ENCODE measurements at regions not wholly inside any gene's neighbourhood (a gene's known extent, or its start where the extent isn't known, plus 50 kb on each side); places are given as distances from the start of the nearest gene placed in this dataset.

DNA sequence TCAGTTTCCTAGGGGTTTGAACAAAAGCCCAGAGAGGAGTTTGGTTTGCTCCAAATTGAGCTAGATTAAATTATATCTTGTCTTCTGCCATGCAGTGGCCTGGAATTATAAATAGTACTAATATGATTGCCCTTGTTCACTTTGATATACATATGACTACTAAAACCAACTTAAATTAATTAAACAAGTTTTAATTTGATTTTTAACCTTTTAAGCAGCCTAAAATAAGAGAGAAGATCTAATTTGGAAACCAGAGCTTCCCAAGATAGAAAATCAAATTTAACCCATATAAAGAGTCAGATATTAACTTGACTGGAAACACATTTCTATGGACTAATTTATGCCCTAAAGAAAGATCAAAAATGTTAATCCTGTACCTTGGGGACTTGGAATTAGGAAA lies 444.5 kb upstream of the SLC8A1 start:
- Histone ChIP-seq H3K9me3 (ENCODE audit: control insufficient read depth, insufficient read depth, low read length) (no peaks in the 10 kb centered on the region), H3K4me3 (ENCODE audit: low read depth, low read length) (no peak overlapping the region), H3K36me3 (ENCODE audit: control insufficient read depth, insufficient read depth, low read length) (no peaks in the 10 kb centered on the region), H3K4me1 (ENCODE audit: control insufficient read depth, insufficient read depth, low read length) (no peaks in the 10 kb centered on the region), H3K27ac (ENCODE audit: low read depth, low read length) (no peak overlapping the region), H3K27me3 (ENCODE audit: control insufficient read depth, insufficient read depth, low read length) (no peaks in the 10 kb centered on the region)
- DNase-seq (ENCODE audit: low read depth in 4 of 6, low spot score in 6 of 6): no peak

DNA sequence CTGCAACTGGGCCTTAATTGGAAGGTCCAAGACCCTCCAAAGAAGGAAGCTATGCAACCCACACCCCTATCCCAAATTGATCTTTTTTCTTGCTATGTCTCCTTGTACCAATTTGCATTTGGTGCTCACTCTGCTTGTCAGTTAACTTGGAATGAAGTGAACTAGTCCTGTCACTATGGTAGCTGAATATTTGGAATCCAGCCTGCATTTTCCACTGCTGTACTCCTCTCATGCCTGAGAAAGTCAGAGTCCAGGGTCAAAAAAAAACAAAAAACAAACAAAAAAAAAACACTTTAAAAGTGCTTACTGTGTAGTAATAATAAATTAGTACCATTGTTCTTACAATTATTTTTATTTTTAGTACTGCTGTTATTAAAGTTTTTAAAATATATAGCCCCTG lies 462.8 kb upstream of the SLC8A1 start:
- no peaks in the 10 kb centered on the region for H3K27me3 ChIP-seq (ENCODE audit: control insufficient read depth, insufficient read depth, low read length)
- no peak overlapping the region for H3K4me3 ChIP-seq (ENCODE audit: low read depth, low read length)
- H3K27ac ChIP-seq (ENCODE audit: low read depth, low read length): no peak overlapping the region
- H3K36me3 ChIP-seq (ENCODE audit: control insufficient read depth, insufficient read depth, low read length): no peaks in the 10 kb centered on the region
- no peaks in the 10 kb centered on the region for H3K4me1 ChIP-seq (ENCODE audit: control insufficient read depth, insufficient read depth, low read length)
- H3K9me3 ChIP-seq (ENCODE audit: control insufficient read depth, insufficient read depth, low read length): peaks cover 1% of the 10 kb centered on the region
- peak in 1 of 6 donors; percentile 58 for DNase-seq (ENCODE audit: low read depth in 4 of 6, low spot score in 6 of 6)

DNA sequence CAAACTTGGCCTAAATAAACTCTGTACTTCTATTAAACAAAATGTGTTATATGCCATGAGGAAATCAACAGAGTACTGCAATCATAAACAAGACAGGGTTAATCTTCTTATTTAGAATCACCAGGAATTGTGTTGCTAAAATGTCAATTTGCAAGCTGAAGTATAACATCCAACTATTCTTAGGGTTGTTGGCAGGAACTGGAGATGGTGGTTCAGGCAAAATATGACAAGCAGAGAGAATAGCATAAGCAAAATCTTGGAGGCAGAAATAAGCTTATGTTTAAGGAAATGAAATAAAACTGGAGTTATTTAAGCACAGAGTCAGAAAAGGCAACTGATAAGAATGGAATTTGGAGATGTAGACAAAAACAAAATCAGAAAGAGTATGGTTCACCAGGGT lies 463.8 kb upstream of the SLC8A1 start:
- Histone ChIP-seq H3K4me1 (ENCODE audit: control insufficient read depth, insufficient read depth, low read length) (no peaks in the 10 kb centered on the region), H3K4me3 (ENCODE audit: low read depth, low read length) (no peak overlapping the region), H3K27ac (ENCODE audit: low read depth, low read length) (no peak overlapping the region), H3K27me3 (ENCODE audit: control insufficient read depth, insufficient read depth, low read length) (no peaks in the 10 kb centered on the region), H3K36me3 (ENCODE audit: control insufficient read depth, insufficient read depth, low read length) (no peaks in the 10 kb centered on the region), H3K9me3 (ENCODE audit: control insufficient read depth, insufficient read depth, low read length) (peaks cover 1% of the 10 kb centered on the region)
- peak in 1 of 6 donors; percentile 71 for DNase-seq (ENCODE audit: low read depth in 4 of 6, low spot score in 6 of 6)

DNA sequence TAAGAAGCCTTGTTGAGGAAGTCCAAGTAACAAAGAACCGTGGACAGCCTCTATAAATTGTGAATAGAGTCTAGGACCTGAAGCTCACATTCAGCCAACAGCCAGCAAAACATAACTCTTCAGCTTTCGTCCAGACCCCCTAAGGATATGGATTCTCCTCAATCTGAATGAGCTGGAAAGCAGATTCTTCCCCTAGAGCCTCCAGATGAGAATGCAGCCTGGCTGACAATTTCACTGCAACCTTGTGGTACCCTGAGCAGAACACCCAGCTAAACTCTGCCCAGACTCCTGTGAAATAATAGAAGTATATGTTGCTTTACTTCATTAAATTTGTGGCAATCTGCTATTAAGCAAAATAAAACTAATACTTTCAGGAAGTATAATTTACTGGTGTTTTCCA lies 483.5 kb upstream of the SLC8A1 start:
- no peaks in the 10 kb centered on the region for H3K4me1 ChIP-seq (ENCODE audit: control insufficient read depth, insufficient read depth, low read length)
- H3K9me3 ChIP-seq (ENCODE audit: control insufficient read depth, insufficient read depth, low read length): no peaks in the 10 kb centered on the region
- WGBS (ENCODE audit: insufficient coverage): 100% methylated on average over 1 of the region's 2 CpGs
- no peak for DNase-seq (ENCODE audit: low read depth in 4 of 6, low spot score in 6 of 6)
- no peak overlapping the region for H3K27ac ChIP-seq (ENCODE audit: low read depth, low read length)
- H3K36me3 ChIP-seq (ENCODE audit: control insufficient read depth, insufficient read depth, low read length): no peaks in the 10 kb centered on the region
- no peak overlapping the region for H3K4me3 ChIP-seq (ENCODE audit: low read depth, low read length)
- no peaks in the 10 kb centered on the region for H3K27me3 ChIP-seq (ENCODE audit: control insufficient read depth, insufficient read depth, low read length)

DNA sequence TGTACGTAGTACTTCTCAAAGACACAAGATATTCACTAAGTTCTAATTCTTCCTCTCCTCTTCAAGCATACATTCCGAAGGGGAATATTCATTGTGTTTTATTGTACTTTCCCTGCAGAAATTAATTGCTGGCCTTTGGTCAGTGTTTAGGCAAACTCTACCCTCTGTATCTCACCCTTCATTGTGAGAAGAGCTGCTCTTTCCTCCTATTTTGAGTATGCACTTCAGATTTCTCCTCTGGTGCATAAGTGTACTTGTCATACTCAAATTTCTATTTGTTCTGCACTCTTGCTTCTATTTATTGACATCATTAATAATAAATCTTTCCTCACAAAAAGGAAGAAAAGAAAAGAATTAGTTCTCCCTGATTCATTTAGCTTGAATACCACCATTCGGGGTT lies 485.4 kb upstream of the SLC8A1 start:
- DNase-seq (ENCODE audit: low read depth in 4 of 6, low spot score in 6 of 6): no peak
- no peaks in the 10 kb centered on the region for H3K36me3 ChIP-seq (ENCODE audit: control insufficient read depth, insufficient read depth, low read length)
- H3K9me3 ChIP-seq (ENCODE audit: control insufficient read depth, insufficient read depth, low read length): no peaks in the 10 kb centered on the region
- no peaks in the 10 kb centered on the region for H3K27me3 ChIP-seq (ENCODE audit: control insufficient read depth, insufficient read depth, low read length)
- no CpG with 5 or more reads among the region's 3 CpGs for WGBS (ENCODE audit: insufficient coverage)
- H3K4me3 ChIP-seq (ENCODE audit: low read depth, low read length): no peak overlapping the region
- H3K27ac ChIP-seq (ENCODE audit: low read depth, low read length): no peak overlapping the region
- no peaks in the 10 kb centered on the region for H3K4me1 ChIP-seq (ENCODE audit: control insufficient read depth, insufficient read depth, low read length)

DNA sequence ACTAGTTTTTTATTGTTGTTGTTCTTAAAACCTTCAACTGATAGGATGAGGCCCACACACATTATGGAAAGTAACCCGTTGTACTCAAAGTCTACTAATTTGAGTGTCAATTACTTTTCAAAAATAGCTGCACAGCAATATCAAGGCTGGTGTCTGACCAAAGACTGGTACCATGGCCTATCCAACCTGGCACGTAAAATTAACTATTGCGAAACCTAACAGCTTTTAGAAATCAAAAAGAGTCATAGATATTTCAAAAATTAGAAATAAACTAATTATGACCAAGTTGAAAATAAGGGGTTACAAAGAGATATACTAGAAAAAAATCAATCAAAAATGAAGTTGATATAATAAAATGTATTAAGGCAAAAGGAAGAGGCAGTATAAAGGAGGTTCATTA lies 501.5 kb upstream of the SLC8A1 start:
- 92% methylated on average over 1 of the region's 3 CpGs for WGBS (ENCODE audit: insufficient coverage)
- no peaks in the 10 kb centered on the region for H3K4me1 ChIP-seq (ENCODE audit: control insufficient read depth, insufficient read depth, low read length)
- H3K27ac ChIP-seq (ENCODE audit: low read depth, low read length): no peak overlapping the region
- H3K27me3 ChIP-seq (ENCODE audit: control insufficient read depth, insufficient read depth, low read length): no peaks in the 10 kb centered on the region
- no peak overlapping the region for H3K4me3 ChIP-seq (ENCODE audit: low read depth, low read length)
- H3K9me3 ChIP-seq (ENCODE audit: control insufficient read depth, insufficient read depth, low read length): no peaks in the 10 kb centered on the region
- H3K36me3 ChIP-seq (ENCODE audit: control insufficient read depth, insufficient read depth, low read length): no peaks in the 10 kb centered on the region
- DNase-seq (ENCODE audit: low read depth in 4 of 6, low spot score in 6 of 6): no peak

DNA sequence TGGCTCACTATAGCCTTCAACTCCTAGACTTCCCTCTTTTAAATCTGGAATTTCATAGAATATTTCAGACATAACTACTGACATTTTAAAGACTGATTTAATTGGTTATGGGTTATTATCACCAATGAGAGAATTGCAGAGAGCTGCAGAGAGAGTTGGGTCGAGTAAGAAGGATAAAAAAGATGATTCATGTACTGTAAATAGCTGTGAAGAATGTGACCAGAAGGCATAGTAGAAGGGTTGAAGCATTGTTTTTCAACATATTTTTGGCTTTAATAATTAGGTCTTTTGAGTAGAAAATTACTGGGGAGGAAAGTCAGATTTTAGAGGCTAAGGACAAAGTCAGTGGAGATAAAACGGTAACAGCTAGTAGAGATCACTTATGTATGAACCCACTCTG lies 503.2 kb upstream of the SLC8A1 start:
- Histone ChIP-seq H3K36me3 (ENCODE audit: control insufficient read depth, insufficient read depth, low read length) (no peaks in the 10 kb centered on the region), H3K4me3 (ENCODE audit: low read depth, low read length) (no peak overlapping the region), H3K27me3 (ENCODE audit: control insufficient read depth, insufficient read depth, low read length) (no peaks in the 10 kb centered on the region), H3K9me3 (ENCODE audit: control insufficient read depth, insufficient read depth, low read length) (no peaks in the 10 kb centered on the region), H3K4me1 (ENCODE audit: control insufficient read depth, insufficient read depth, low read length) (no peaks in the 10 kb centered on the region), H3K27ac (ENCODE audit: low read depth, low read length) (no peak overlapping the region)
- DNase-seq (ENCODE audit: low read depth in 4 of 6, low spot score in 6 of 6): no peak
- WGBS (ENCODE audit: insufficient coverage): 92% methylated on average over 2 of the region's 2 CpGs

DNA sequence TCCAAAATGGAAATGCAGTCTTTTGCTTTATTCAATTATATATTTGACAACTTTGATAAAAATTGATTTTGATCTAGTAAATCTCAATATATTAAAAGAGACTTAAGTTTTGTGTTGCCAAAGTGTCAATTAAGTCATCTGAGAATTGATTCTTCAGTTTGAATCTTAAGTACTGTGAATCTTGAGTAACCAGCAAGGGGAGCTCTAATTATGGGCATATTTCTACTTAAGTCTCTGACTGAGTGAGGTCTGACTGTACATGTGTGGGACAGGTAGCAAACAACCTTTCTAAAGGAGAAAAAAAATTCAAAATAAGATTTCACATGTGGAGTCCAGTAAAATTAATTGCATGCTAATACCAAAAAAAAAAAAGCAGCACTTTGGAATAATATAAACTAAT lies 503.7 kb upstream of the SLC8A1 start:
- H3K9me3 ChIP-seq (ENCODE audit: control insufficient read depth, insufficient read depth, low read length): no peaks in the 10 kb centered on the region
- H3K36me3 ChIP-seq (ENCODE audit: control insufficient read depth, insufficient read depth, low read length): no peaks in the 10 kb centered on the region
- no peaks in the 10 kb centered on the region for H3K27me3 ChIP-seq (ENCODE audit: control insufficient read depth, insufficient read depth, low read length)
- DNase-seq (ENCODE audit: low read depth in 4 of 6, low spot score in 6 of 6): no peak
- no peak overlapping the region for H3K4me3 ChIP-seq (ENCODE audit: low read depth, low read length)
- no peak overlapping the region for H3K27ac ChIP-seq (ENCODE audit: low read depth, low read length)
- H3K4me1 ChIP-seq (ENCODE audit: control insufficient read depth, insufficient read depth, low read length): no peaks in the 10 kb centered on the region

DNA sequence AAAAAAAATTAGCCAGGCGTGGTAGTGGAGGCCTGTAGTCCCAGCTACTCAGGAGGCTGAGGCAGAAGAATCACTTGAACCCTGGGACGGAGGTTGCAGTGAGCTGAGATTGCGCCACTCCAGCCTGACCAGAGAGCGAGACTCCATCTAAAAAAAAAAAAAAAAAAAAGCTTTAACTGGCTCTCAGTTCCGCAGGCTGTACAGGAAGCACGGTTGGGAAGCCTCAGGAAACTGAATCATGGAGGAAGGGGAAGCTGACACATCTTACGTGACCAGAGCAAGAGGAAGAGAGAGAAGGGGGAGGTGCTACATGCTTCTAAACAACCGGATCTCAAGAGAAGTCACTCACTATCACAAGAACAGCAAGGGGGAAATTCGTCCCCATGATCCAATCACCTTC lies 505.6 kb upstream of the SLC8A1 start:
- no peaks in the 10 kb centered on the region for H3K27me3 ChIP-seq (ENCODE audit: control insufficient read depth, insufficient read depth, low read length)
- no CpG with 5 or more reads among the region's 9 CpGs for WGBS (ENCODE audit: insufficient coverage)
- H3K4me3 ChIP-seq (ENCODE audit: low read depth, low read length): no peak overlapping the region
- no peak for DNase-seq (ENCODE audit: low read depth in 4 of 6, low spot score in 6 of 6)
- no peaks in the 10 kb centered on the region for H3K9me3 ChIP-seq (ENCODE audit: control insufficient read depth, insufficient read depth, low read length)
- no peak overlapping the region for H3K27ac ChIP-seq (ENCODE audit: low read depth, low read length)
- no peaks in the 10 kb centered on the region for H3K4me1 ChIP-seq (ENCODE audit: control insufficient read depth, insufficient read depth, low read length)
- H3K36me3 ChIP-seq (ENCODE audit: control insufficient read depth, insufficient read depth, low read length): no peaks in the 10 kb centered on the region

DNA sequence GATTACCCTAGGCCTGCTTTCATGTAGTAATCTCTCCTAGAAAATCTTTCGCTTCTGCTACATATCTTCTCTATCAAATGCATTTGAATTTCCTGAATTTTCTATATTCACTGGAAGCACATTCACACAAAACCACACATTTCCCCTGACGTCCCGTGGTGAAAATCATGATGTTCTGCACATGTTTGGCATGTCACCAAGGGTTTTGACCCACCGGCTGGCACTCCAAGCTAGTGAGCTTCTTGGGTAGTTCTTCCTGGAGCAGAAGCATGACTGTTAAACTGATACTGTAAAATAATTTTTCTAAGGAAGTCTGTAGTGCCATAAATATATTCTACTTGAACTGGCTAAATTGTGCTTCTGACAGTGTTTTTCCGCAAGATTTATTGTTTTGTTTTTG lies 510.1 kb upstream of the SLC8A1 start:
- H3K4me3 ChIP-seq (ENCODE audit: low read depth, low read length): no peak overlapping the region
- DNase-seq (ENCODE audit: low read depth in 4 of 6, low spot score in 6 of 6): no peak
- H3K36me3 ChIP-seq (ENCODE audit: control insufficient read depth, insufficient read depth, low read length): no peaks in the 10 kb centered on the region
- H3K9me3 ChIP-seq (ENCODE audit: control insufficient read depth, insufficient read depth, low read length): no peaks in the 10 kb centered on the region
- H3K4me1 ChIP-seq (ENCODE audit: control insufficient read depth, insufficient read depth, low read length): no peaks in the 10 kb centered on the region
- no peak overlapping the region for H3K27ac ChIP-seq (ENCODE audit: low read depth, low read length)
- H3K27me3 ChIP-seq (ENCODE audit: control insufficient read depth, insufficient read depth, low read length): no peaks in the 10 kb centered on the region
- WGBS (ENCODE audit: insufficient coverage): 100% methylated on average over 1 of the region's 5 CpGs

Data from spinal cord (tissue), 9 donors.